ENCODE measurements at regions not wholly inside any gene's neighbourhood (a gene's known extent, or its start where the extent isn't known, plus 50 kb on each side); places are given as distances from the start of the nearest gene placed in this dataset.

DNA sequence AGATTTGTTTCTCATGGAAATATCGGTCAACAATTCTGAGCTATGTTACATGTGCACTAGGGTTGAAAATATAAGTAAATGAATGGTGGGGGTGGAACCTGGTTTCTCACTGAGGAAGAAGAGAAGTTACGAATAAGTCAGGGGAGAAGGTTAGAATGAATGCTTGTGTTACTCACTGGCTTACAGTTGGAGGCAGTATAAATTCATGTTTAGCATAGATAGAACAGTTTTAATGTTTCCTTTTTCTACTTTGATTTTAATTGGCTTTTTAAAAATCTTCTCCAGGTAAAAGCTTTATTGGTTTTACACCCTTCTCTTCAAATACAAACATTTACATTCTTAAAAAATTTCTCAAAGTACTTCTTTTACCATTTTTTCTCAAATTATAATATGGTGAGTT lies 1113.7 kb downstream of the CDH11 start:
- no peak overlapping the region for H2AFZ ChIP-seq (ENCODE audit: low read depth, low read length)
- H3F3A ChIP-seq (ENCODE audit: insufficient read depth, low read length, poor library complexity, severe bottlenecking) = no peaks in the 10 kb centered on the region
- TF ChIP-seq RAD21 (conservative IDR thresholded peaks at IDR 0.05) (no peak), TAF1 (IDR thresholded peaks at IDR 0.05; ENCODE audit: low read depth) (no peak), MXI1 (conservative IDR thresholded peaks at IDR 0.05; ENCODE audit: poor library complexity, severe bottlenecking) (no peak), EZH2 (IDR thresholded peaks at IDR 0.05; ENCODE audit: borderline replicate concordance, insufficient read depth, low read length, poor library complexity, severe bottlenecking) (no peak), SMC3 (conservative IDR thresholded peaks at IDR 0.05; ENCODE audit: poor library complexity) (no peak), EP300 (conservative IDR thresholded peaks at IDR 0.05; ENCODE audit: poor library complexity, severe bottlenecking) (no peak), POLR2AphosphoS5 (IDR thresholded peaks at IDR 0.05) (no peak)
- TF ChIP-seq, protein P1, sequence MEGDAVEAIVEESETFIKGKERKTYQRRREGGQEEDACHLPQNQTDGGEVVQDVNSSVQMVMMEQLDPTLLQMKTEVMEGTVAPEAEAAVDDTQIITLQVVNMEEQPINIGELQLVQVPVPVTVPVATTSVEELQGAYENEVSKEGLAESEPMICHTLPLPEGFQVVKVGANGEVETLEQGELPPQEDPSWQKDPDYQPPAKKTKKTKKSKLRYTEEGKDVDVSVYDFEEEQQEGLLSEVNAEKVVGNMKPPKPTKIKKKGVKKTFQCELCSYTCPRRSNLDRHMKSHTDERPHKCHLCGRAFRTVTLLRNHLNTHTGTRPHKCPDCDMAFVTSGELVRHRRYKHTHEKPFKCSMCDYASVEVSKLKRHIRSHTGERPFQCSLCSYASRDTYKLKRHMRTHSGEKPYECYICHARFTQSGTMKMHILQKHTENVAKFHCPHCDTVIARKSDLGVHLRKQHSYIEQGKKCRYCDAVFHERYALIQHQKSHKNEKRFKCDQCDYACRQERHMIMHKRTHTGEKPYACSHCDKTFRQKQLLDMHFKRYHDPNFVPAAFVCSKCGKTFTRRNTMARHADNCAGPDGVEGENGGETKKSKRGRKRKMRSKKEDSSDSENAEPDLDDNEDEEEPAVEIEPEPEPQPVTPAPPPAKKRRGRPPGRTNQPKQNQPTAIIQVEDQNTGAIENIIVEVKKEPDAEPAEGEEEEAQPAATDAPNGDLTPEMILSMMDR (IDR thresholded peaks at IDR 0.05; ENCODE audit: poor library complexity, severe bottlenecking) = no peak
- TF ChIP-seq, protein P2, sequence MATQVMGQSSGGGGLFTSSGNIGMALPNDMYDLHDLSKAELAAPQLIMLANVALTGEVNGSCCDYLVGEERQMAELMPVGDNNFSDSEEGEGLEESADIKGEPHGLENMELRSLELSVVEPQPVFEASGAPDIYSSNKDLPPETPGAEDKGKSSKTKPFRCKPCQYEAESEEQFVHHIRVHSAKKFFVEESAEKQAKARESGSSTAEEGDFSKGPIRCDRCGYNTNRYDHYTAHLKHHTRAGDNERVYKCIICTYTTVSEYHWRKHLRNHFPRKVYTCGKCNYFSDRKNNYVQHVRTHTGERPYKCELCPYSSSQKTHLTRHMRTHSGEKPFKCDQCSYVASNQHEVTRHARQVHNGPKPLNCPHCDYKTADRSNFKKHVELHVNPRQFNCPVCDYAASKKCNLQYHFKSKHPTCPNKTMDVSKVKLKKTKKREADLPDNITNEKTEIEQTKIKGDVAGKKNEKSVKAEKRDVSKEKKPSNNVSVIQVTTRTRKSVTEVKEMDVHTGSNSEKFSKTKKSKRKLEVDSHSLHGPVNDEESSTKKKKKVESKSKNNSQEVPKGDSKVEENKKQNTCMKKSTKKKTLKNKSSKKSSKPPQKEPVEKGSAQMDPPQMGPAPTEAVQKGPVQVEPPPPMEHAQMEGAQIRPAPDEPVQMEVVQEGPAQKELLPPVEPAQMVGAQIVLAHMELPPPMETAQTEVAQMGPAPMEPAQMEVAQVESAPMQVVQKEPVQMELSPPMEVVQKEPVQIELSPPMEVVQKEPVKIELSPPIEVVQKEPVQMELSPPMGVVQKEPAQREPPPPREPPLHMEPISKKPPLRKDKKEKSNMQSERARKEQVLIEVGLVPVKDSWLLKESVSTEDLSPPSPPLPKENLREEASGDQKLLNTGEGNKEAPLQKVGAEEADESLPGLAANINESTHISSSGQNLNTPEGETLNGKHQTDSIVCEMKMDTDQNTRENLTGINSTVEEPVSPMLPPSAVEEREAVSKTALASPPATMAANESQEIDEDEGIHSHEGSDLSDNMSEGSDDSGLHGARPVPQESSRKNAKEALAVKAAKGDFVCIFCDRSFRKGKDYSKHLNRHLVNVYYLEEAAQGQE (IDR thresholded peaks at IDR 0.05; ENCODE audit: borderline replicate concordance) = no peak
- no peak overlapping the region for H3K27ac ChIP-seq (ENCODE audit: low read length)
- no peaks in the 10 kb centered on the region for H3K9me2 ChIP-seq (ENCODE audit: insufficient read depth, low read length)
- no peaks in the 10 kb centered on the region for H3K36me3 ChIP-seq (ENCODE audit: insufficient read depth, low read length)
- no peaks in the 10 kb centered on the region for H3K27me3 ChIP-seq (ENCODE audit: insufficient read depth, low read depth, low read length)
- H3K4me3 ChIP-seq (ENCODE audit: low read length) = no peak overlapping the region
- H4K20me1 ChIP-seq (ENCODE audit: insufficient read depth) = no peaks in the 10 kb centered on the region
- H3K79me2 ChIP-seq (replicated peaks; ENCODE audit: insufficient read depth, low read length) = no peaks in the 10 kb centered on the region
- H3K9me3 ChIP-seq (ENCODE audit: low read length) = no peaks in the 10 kb centered on the region
- H3K4me2 ChIP-seq (ENCODE audit: low read length) = no peak overlapping the region
- no peak overlapping the region for H3K9ac ChIP-seq (ENCODE audit: low read length)

DNA sequence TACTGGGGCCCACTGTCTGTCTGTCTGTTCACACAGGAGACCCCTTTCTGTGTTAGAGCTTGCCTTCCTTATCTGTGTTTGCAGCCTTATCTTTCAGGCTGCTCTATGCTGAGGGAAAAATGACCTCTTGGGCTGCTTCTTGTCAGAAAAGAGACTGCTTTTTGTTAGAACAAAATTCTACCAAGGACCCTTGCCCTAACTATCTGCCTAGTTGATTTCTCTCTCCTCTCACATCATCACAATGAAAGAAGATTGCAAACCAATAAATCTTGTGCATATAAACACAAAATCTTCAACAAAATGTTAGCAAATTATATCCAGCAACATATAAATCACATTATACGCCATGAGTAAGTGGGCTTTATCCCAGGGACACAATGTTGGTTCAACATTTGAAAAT lies 1117.7 kb downstream of the CDH11 start:
- Histone ChIP-seq H3K9me2 (ENCODE audit: insufficient read depth, low read length) (no peaks in the 10 kb centered on the region), H3K27ac (ENCODE audit: low read length) (no peak overlapping the region), H2AFZ (ENCODE audit: low read depth, low read length) (no peak overlapping the region), H3K79me2 (replicated peaks; ENCODE audit: insufficient read depth, low read length) (no peaks in the 10 kb centered on the region), H3K9ac (ENCODE audit: low read length) (no peak overlapping the region), H3K27me3 (ENCODE audit: insufficient read depth, low read depth, low read length) (no peaks in the 10 kb centered on the region), H3K36me3 (ENCODE audit: insufficient read depth, low read length) (no peaks in the 10 kb centered on the region), H3K9me3 (ENCODE audit: low read length) (no peaks in the 10 kb centered on the region), H3K4me3 (ENCODE audit: low read length) (no peak overlapping the region), H4K20me1 (ENCODE audit: insufficient read depth) (no peaks in the 10 kb centered on the region), H3F3A (ENCODE audit: insufficient read depth, low read length, poor library complexity, severe bottlenecking) (no peaks in the 10 kb centered on the region), H3K4me2 (ENCODE audit: low read length) (no peak overlapping the region)
- TF ChIP-seq MXI1 (conservative IDR thresholded peaks at IDR 0.05; ENCODE audit: poor library complexity, severe bottlenecking) (no peak), EZH2 (IDR thresholded peaks at IDR 0.05; ENCODE audit: borderline replicate concordance, insufficient read depth, low read length, poor library complexity, severe bottlenecking) (no peak), RAD21 (conservative IDR thresholded peaks at IDR 0.05) (no peak), TAF1 (IDR thresholded peaks at IDR 0.05; ENCODE audit: low read depth) (no peak), POLR2AphosphoS5 (IDR thresholded peaks at IDR 0.05) (no peak), EP300 (conservative IDR thresholded peaks at IDR 0.05; ENCODE audit: poor library complexity, severe bottlenecking) (no peak), SMC3 (conservative IDR thresholded peaks at IDR 0.05; ENCODE audit: poor library complexity) (no peak)
- TF ChIP-seq, protein P2 (IDR thresholded peaks at IDR 0.05; ENCODE audit: borderline replicate concordance) = no peak
- TF ChIP-seq, protein P1 (IDR thresholded peaks at IDR 0.05; ENCODE audit: poor library complexity, severe bottlenecking) = no peak
